ENCODE measurements at regions not wholly inside any gene's neighbourhood (a gene's known extent, or its start where the extent isn't known, plus 50 kb on each side); places are given as distances from the start of the nearest gene placed in this dataset.

GRCh38 chr3:127043041-127043641 lies 60.2 kb downstream of the PLXNA1 start:
- TF ChIP-seq CTCF (IDR thresholded peaks at IDR 0.05; ENCODE audit: insufficient read depth, low read length, poor library complexity, severe bottlenecking) (no peak), EZH2phosphoT487 (conservative IDR thresholded peaks at IDR 0.05; ENCODE audit: low read length) (no peak)

All from SU-DHL-6 (cell line).